A549 (cell line): ENCODE measurements at regions not wholly inside any gene's neighbourhood (a gene's known extent, or its start where the extent isn't known, plus 50 kb on each side); places are given as distances from the start of the nearest gene placed in this dataset.

Experiments used
- ATAC-seq, 2 experiments: fragments of 200-7000 bp in 1 of 2; fragments of >200 bp in 1 of 2; cut with Nextera tagmentation in 1 of 2; cut with Tn5 transposase in 1 of 2; 3 replicates each; pipeline versions ENCODE4 v1.8.0 to v1.9.1; 2018 to 2020; ENCODE audit warnings: mild to moderate bottlenecking in 1 of 2, moderate library complexity in 1 of 2
- CTCF ChIA-PET: fragments of 300-600 bp; sonication (Branson Sonifier 250); formaldehyde crosslinking; extraction: SDS; loops from one replicate; lab custom pipeline; 2021; ENCODE audit warnings: antibody characterized with exemption, inconsistent platforms; lab: Yijun Ruan, JAX
- POLR2A ChIA-PET: fragments of 350-600 bp; formaldehyde crosslinking; extraction: SDS; loops from one replicate; lab custom pipeline; 2021; ENCODE audit warnings: antibody characterized with exemption, inconsistent platforms; lab: Yijun Ruan, JAX
- DNase-seq, 2 experiments: peaks; one replicate each; pipeline versions ENCODE4 v3.0.0 to v3.0.0-alpha.2; 2011 to 2016; ENCODE audit warnings: low read depth in 1 of 2, low spot score in 1 of 2
- FAIRE-seq: peaks from 2 replicates; lab custom pipeline; 2011; peaks lifted over from hg19 to GRCh38; lab: Jason Lieb, UNC
- H3K27ac ChIP-seq, 2 experiments: fragments of >200 bp; sonication (Bioruptor Twin); formaldehyde crosslinking; 3 replicates each; pipeline ENCODE4 v1.5.1; 2016 to 2017
- H3K4me1 ChIP-seq: fragments of >200 bp; sonication (Bioruptor Twin); formaldehyde crosslinking; 3 replicates; pipeline ENCODE4 v1.6.1; 2016
- H3K4me2 ChIP-seq: fragments of >200 bp; sonication (Bioruptor Twin); formaldehyde crosslinking; 3 replicates; pipeline ENCODE4 v1.6.1; 2016
- H3K4me3 ChIP-seq: fragments of >200 bp; sonication (Bioruptor Twin); formaldehyde crosslinking; 3 replicates; pipeline ENCODE4 v1.5.1; 2016
- H3K9me3 ChIP-seq: fragments of >200 bp; sonication (Bioruptor Twin); formaldehyde crosslinking; 3 replicates; pipeline ENCODE4 v1.6.1; 2016
- BCL3 ChIP-seq: fragments of >200 bp; sonication (Bioruptor Twin); formaldehyde crosslinking; IDR thresholded peaks from 3 replicates; pipeline ENCODE4 v1.6.1; 2016
- BHLHE40 ChIP-seq: IDR thresholded peaks from 2 replicates; pipeline ENCODE4 v1.6.1; 2012; ENCODE audit warnings: low read depth, low read length, inconsistent platforms
- CTCF ChIP-seq: fragments of >200 bp; sonication (Bioruptor Twin); formaldehyde crosslinking; IDR thresholded peaks from 3 replicates; pipeline ENCODE4 v1.5.1; 2016
- EHF ChIP-seq: fragments of 250-450 bp; sonication (Bioruptor Pico); IDR thresholded peaks from 2 replicates; pipeline ENCODE4 v1.5.0; 2020; ENCODE audit warnings: mild to moderate bottlenecking
- ELK1 ChIP-seq: fragments of 150-350 bp; IDR thresholded peaks from 2 replicates; pipeline ENCODE4 v1.6.1; 2014; ENCODE audit warnings: low read depth, mild to moderate bottlenecking, low read length
- EP300 ChIP-seq, 2 experiments: fragments of >200 bp; sonication (Bioruptor Twin); formaldehyde crosslinking; IDR thresholded peaks; 2 replicates in 1 of 2; 3 replicates in 1 of 2; pipeline ENCODE4 v1.6.1; 2016 to 2017
- FOSL2 ChIP-seq, 2 experiments: fragments of 450-650 bp in 1 of 2; fragments of >200 bp in 1 of 2; sonication (Bioruptor Twin) in 1 of 2; formaldehyde crosslinking; IDR thresholded peaks; 2 replicates each; pipeline versions ENCODE4 v1.5.0 to v1.6.1; 2016 to 2020; ENCODE audit warnings: mild to moderate bottlenecking in 1 of 2, moderate library complexity in 1 of 2
- FOXS1 ChIP-seq: fragments of 250-450 bp; sonication (Bioruptor Pico); IDR thresholded peaks from 2 replicates; pipeline ENCODE4 v1.5.0; 2020; ENCODE audit warnings: mild to moderate bottlenecking, moderate library complexity
- HDAC2 ChIP-seq: fragments of 200-600 bp; sonication (generic); IDR thresholded peaks from 2 replicates; pipeline ENCODE4 v1.6.1; 2016
- HES2 ChIP-seq: fragments of >200 bp; sonication (Bioruptor Twin); formaldehyde crosslinking; IDR thresholded peaks from 2 replicates; pipeline ENCODE4 v1.6.1; 2016
- JUNB ChIP-seq: fragments of >200 bp; sonication (Bioruptor Twin); formaldehyde crosslinking; IDR thresholded peaks from 2 replicates; pipeline ENCODE4 v1.6.1; 2016
- KDM1A ChIP-seq: fragments of 200-600 bp; sonication (generic); IDR thresholded peaks from 2 replicates; pipeline ENCODE4 v1.6.1; 2016; ENCODE audit warnings: low read depth, mild to moderate bottlenecking
- KDM5A ChIP-seq: fragments of 200-600 bp; sonication (generic); IDR thresholded peaks from 2 replicates; pipeline ENCODE4 v1.6.1; 2016; ENCODE audit warnings: antibody characterized with exemption, mild to moderate bottlenecking
- MYC ChIP-seq: IDR thresholded peaks from 2 replicates; pipeline ENCODE4 v1.6.1; 2012; ENCODE audit warnings: mild to moderate bottlenecking, inconsistent platforms, low read length, improper control_type of control experiment, borderline replicate concordance
- NPAS2 ChIP-seq: fragments of 250-450 bp; sonication (Bioruptor Pico); IDR thresholded peaks from 2 replicates; pipeline ENCODE4 v1.8.0; 2022; ENCODE audit warnings: mild to moderate bottlenecking, moderate library complexity, borderline replicate concordance
- NR3C1 ChIP-seq: fragments of >200 bp; sonication (Bioruptor Twin); formaldehyde crosslinking; IDR thresholded peaks from 3 replicates; pipeline ENCODE4 v1.6.1; 2017
- POLR2A ChIP-seq: IDR thresholded peaks from 2 replicates; pipeline ENCODE4 v1.6.1; 2012; ENCODE audit warnings: mild to moderate bottlenecking, low read length
- RARB ChIP-seq: fragments of 250-450 bp; sonication (Bioruptor Pico); IDR thresholded peaks from 2 replicates; pipeline ENCODE4 v1.8.0; 2021; ENCODE audit warnings: mild to moderate bottlenecking, moderate library complexity
- RCOR1 ChIP-seq: fragments of 150-350 bp; IDR thresholded peaks from 2 replicates; pipeline ENCODE4 v1.6.1; 2014; ENCODE audit warnings: antibody characterized with exemption, low read length, low read depth
- REST ChIP-seq: fragments of 200-600 bp; sonication (generic); IDR thresholded peaks from 2 replicates; pipeline ENCODE4 v1.6.1; 2016; ENCODE audit warnings: antibody characterized with exemption, mild to moderate bottlenecking, moderate library complexity
- TFCP2L1 ChIP-seq: fragments of 250-450 bp; sonication (Bioruptor Pico); IDR thresholded peaks from 2 replicates; pipeline ENCODE4 v1.5.0; 2021; ENCODE audit warnings: mild to moderate bottlenecking
- ZC3H11A ChIP-seq: fragments of 450-650 bp; IDR thresholded peaks from 2 replicates; pipeline ENCODE4 v1.6.1; 2014; ENCODE audit warnings: antibody characterized with exemption, mild to moderate bottlenecking
- WGBS: methylation state at CpG from one replicate; pipeline ENCODE4 v1.1.6; 2017; ENCODE audit errors: missing lambda C conversion rate; 5-methylcytosine and 5-hydroxymethylcytosine counted together

- H3K9me3 ChIP-seq: no peaks in the 10 kb centered on the region
- ChIA-PET CTCF (no interaction called here), POLR2A (no interaction called here)
- no peak for DNase-seq
- H3K27ac ChIP-seq: no peak overlapping the region
- no peaks in the 10 kb centered on the region for H3K4me1 ChIP-seq
- H3K4me2 ChIP-seq: no peak overlapping the region
- no peak overlapping the region for H3K4me3 ChIP-seq
- ATAC-seq: no peak
- no peak for FAIRE-seq
- WGBS: 19% methylated on average over 3 of the region's 3 CpGs
- no peak for TF ChIP-seq NPAS2
- TF ChIP-seq HDAC2: no peak
- no peak for TF ChIP-seq CTCF
- no peak for TF ChIP-seq ZC3H11A
- TF ChIP-seq EHF (CRISPR knock-in tag): no peak
- no peak for TF ChIP-seq POLR2A
- no peak for TF ChIP-seq MYC
- TF ChIP-seq BCL3: no peak
- no peak for TF ChIP-seq NR3C1
- TF ChIP-seq FOXS1: no peak
- no peak for TF ChIP-seq TFCP2L1 (CRISPR knock-in tag)
- TF ChIP-seq RARB (CRISPR knock-in tag): no peak
- TF ChIP-seq FOSL2 (IDR thresholded peaks at IDR 0.05): no peak
- TF ChIP-seq FOSL2 (CRISPR knock-in tag; IDR thresholded peaks at IDR 0.05): no peak
- no peak for TF ChIP-seq HES2
- TF ChIP-seq KDM5A: no peak
- no peak for TF ChIP-seq RCOR1
- no peak for TF ChIP-seq EP300 (IDR thresholded peaks at IDR 0.05)
- no peak for TF ChIP-seq REST
- TF ChIP-seq BHLHE40: no peak
- TF ChIP-seq ELK1: no peak
Measured at GRCh38 chr14:35969310-35969709, 143.2 kb downstream of the BRMS1L start.

- H3K4me2 ChIP-seq: no peak overlapping the region
- H3K27ac ChIP-seq: no peak overlapping the region
- FAIRE-seq (no peak), ATAC-seq (no peak), DNase-seq (no peak)
- ChIA-PET POLR2A (no interaction called here), CTCF (interaction anchor here (1.2 to 1.6 kb wide), 2 partner anchors 14 to 105 kb away, joined by 3 to 5 read pairs; no protein-coding TSS in a partner anchor)
- no peak overlapping the region for H3K4me3 ChIP-seq
- H3K4me1 ChIP-seq: no peaks in the 10 kb centered on the region
- TF ChIP-seq HDAC2: no peak
- TF ChIP-seq JUNB: no peak
- no peak for TF ChIP-seq POLR2A
- no peak for TF ChIP-seq KDM1A
- WGBS: 27% methylated on average over 2 of the region's 2 CpGs
- no peaks in the 10 kb centered on the region for H3K9me3 ChIP-seq
Measured at GRCh38 chr14:35965400-35965799, 139.3 kb downstream of the BRMS1L start.
